ENCODE measurements at regions not wholly inside any gene's neighbourhood (a gene's known extent, or its start where the extent isn't known, plus 50 kb on each side); places are given as distances from the start of the nearest gene placed in this dataset.

DNA sequence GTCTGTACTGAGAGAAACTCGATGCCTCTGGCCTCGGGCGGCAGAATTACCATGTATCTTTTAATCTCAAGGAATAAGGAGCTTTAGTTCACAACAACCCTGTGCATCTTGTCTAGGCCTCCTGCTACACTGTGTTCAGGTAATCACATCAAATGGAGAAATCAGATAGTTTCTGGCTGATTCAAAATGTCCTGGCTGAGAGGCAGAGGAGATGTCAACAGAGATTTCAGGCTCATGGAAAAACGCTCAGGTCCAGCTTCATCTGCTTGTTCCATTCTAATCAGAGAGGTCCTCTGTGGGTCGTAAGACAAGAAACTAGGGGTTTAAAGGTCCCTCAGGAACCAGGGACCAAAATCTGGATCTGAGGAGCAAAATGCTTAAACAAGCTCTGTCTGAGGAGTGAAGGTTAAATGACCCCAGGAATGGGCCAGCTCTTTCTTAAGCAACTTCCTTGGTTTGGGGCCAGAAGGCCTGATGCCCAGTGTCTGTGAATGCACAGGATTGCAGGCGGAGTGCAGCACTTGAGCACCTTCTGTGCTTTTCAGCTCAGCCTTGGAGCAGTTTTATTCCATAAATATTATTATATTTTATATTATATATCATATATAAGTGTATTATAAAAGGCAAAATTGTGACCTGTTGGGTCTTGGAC is 170.2 kb upstream of the PRICKLE1 start:
- TF ChIP-seq CTCF (IDR thresholded peaks at IDR 0.05; ENCODE audit: control insufficient read depth, insufficient read depth, low read depth, low read length, missing control alignments) = no peak
- peak; percentile 18 for DNase-seq (ENCODE audit: low read depth)
- no peak overlapping the region for H3K4me3 ChIP-seq (ENCODE audit: control insufficient read depth, low read depth, low read length)

DNA sequence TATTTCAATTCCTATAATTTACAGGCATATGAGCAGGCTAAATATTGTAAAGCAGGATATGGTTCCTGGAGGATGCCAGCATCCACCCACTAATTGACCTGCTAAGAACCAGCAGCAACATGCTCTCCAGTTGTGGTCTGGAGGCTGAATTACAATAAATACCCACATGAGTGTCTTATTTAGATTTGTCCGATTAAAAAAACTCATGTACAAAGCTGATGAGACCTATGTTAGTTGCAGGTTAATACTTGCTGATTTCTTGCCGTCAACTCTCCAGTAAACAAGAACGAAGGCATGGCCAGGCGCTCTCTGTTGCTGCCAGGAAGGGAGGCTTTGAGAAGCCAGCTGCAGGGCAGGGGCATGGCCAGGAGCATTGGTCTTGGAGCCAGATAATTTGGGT is 169.3 kb upstream of the PRICKLE1 start:
- DNase-seq (ENCODE audit: low read depth) = no peak
- no peak for TF ChIP-seq CTCF (IDR thresholded peaks at IDR 0.05; ENCODE audit: control insufficient read depth, insufficient read depth, low read depth, low read length, missing control alignments)
- no peak overlapping the region for H3K4me3 ChIP-seq (ENCODE audit: control insufficient read depth, low read depth, low read length)

DNA sequence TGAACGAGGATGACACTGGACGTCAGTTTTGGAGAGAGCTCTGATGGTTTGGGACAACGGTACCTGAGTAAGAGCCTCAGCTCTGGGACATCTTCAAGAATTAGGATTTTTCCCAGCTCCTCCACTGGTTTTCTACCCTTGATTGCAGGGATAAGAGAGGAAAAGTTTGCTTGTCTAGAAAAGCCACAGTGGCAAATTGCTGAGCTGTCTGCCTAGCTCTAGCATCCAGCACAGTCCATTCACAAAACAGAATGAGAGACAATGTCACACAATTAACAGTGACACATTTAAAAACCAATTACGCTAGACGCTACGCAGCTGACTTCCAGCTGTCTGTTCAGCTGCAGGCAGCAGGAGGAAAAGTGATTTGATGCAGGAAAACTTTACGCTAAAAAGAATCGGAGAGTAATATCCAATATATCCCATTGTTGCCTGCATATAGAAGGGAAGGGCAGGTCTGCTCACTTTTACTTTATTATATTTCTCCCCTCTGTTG is 168.1 kb upstream of the PRICKLE1 start:
- no peak overlapping the region for H3K4me3 ChIP-seq (ENCODE audit: control insufficient read depth, low read depth, low read length)
- TF ChIP-seq CTCF (IDR thresholded peaks at IDR 0.05; ENCODE audit: control insufficient read depth, insufficient read depth, low read depth, low read length, missing control alignments) = no peak
- no peak for DNase-seq (ENCODE audit: low read depth)

- DNase-seq (ENCODE audit: low read depth) = peak; percentile 80
- TF ChIP-seq CTCF (IDR thresholded peaks at IDR 0.05; ENCODE audit: control insufficient read depth, insufficient read depth, low read depth, low read length, missing control alignments) = no peak
- H3K4me3 ChIP-seq (ENCODE audit: control insufficient read depth, low read depth, low read length) = no peak overlapping the region
These were observed 167.5 kb upstream of the PRICKLE1 start for GRCh38 chr12:42756841-42757623.

DNA sequence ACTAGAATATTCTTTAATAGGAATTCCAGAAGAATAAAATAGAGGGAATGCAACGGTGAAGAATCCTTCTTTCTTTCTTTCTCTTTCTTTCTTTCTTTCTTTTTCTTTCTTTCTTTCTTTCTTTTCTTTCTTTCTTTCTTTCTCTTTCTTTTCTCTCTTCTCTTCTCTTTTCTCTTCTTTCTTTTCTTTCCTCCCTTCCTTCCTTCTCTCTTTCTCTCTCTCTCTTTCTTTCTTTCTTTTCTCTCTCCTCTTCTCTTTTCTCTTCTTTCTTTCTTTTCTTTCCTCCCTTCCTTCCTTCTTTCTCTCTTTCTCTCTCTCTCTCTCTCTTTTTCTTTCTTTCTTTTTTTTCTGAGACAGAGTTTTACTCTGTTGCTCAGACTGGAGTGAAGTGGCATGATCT is 160.8 kb upstream of the PRICKLE1 start:
- DNase-seq (ENCODE audit: low read depth) = no peak
- no peak for TF ChIP-seq CTCF (IDR thresholded peaks at IDR 0.05; ENCODE audit: control insufficient read depth, insufficient read depth, low read depth, low read length, missing control alignments)
- H3K4me3 ChIP-seq (ENCODE audit: control insufficient read depth, low read depth, low read length) = no peak overlapping the region

GRCh38 chr12:42749239-42749638 is 159.7 kb upstream of the PRICKLE1 start:
- TF ChIP-seq CTCF (IDR thresholded peaks at IDR 0.05; ENCODE audit: control insufficient read depth, insufficient read depth, low read depth, low read length, missing control alignments) = no peak
- no peak for DNase-seq (ENCODE audit: low read depth)
- no peak overlapping the region for H3K4me3 ChIP-seq (ENCODE audit: control insufficient read depth, low read depth, low read length)

All from AG09309 (cell line).